ENCODE measurements at regions not wholly inside any gene's neighbourhood (a gene's known extent, or its start where the extent isn't known, plus 50 kb on each side); places are given as distances from the start of the nearest gene placed in this dataset.

DNA sequence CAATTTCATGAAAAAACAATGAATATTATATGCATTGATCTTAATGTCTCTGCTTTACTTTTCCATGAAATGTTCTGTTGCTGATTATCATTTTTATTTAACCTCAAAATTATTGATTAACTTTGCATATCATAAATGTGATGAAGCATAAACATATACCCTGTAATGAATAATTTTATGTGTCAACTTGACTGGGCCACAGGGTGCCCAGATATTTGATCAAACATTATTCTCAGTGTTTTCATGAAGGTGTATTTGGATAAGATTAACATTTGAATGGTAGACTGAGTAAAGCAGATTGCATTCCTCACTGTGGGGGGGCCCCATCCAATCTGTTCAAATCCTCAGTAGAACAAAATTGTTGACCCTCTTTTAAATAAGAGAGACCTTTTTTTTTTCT is 265.2 kb downstream of the CENPW start:
- H3K4me3 ChIP-seq, result no peak overlapping the region
- no peak overlapping the region for H3K27ac ChIP-seq
- TF ChIP-seq POLR2A (IDR thresholded peaks at IDR 0.05), result no peak
- TF ChIP-seq, protein P1, sequence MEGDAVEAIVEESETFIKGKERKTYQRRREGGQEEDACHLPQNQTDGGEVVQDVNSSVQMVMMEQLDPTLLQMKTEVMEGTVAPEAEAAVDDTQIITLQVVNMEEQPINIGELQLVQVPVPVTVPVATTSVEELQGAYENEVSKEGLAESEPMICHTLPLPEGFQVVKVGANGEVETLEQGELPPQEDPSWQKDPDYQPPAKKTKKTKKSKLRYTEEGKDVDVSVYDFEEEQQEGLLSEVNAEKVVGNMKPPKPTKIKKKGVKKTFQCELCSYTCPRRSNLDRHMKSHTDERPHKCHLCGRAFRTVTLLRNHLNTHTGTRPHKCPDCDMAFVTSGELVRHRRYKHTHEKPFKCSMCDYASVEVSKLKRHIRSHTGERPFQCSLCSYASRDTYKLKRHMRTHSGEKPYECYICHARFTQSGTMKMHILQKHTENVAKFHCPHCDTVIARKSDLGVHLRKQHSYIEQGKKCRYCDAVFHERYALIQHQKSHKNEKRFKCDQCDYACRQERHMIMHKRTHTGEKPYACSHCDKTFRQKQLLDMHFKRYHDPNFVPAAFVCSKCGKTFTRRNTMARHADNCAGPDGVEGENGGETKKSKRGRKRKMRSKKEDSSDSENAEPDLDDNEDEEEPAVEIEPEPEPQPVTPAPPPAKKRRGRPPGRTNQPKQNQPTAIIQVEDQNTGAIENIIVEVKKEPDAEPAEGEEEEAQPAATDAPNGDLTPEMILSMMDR (IDR thresholded peaks at IDR 0.05), result no peak
- no peaks in the 10 kb centered on the region for H3K4me1 ChIP-seq
- intact Hi-C loops (cut with DNase I), result no loop called here
- no peak for DNase-seq (ENCODE audit: extremely low spot score in 2 of 2)
- H3K36me3 ChIP-seq, result no peaks in the 10 kb centered on the region
- H3K9me3 ChIP-seq, result no peaks in the 10 kb centered on the region
- no peaks in the 10 kb centered on the region for H3K27me3 ChIP-seq

DNA sequence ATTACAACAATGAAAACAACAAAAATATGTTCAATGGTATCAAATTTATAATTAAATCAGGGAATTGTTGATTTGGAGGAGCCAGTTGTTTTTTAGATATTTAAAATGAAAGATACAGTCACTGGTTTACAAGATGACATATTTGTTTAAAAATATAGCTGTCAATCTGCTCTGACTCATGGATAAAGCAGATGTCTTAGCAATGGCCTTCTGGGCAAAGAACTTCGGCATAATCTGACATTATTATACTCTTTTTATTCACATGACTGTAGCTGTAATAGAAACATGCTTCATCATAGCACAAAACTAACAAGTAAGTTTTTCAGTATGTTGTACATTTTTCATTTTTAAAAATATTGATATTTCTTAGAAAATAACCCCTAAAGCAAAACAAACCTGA is 267.4 kb downstream of the CENPW start:
- H3K27me3 ChIP-seq, result no peaks in the 10 kb centered on the region
- intact Hi-C loops (cut with DNase I), result no loop called here
- TF ChIP-seq POLR2AphosphoS5 (IDR thresholded peaks at IDR 0.05; ENCODE audit: insufficient read depth in 1 of 2, low read depth in 1 of 2) (no peak), POLR2A (IDR thresholded peaks at IDR 0.05) (no peak)
- TF ChIP-seq, protein P1 (IDR thresholded peaks at IDR 0.05), result no peak

DNA sequence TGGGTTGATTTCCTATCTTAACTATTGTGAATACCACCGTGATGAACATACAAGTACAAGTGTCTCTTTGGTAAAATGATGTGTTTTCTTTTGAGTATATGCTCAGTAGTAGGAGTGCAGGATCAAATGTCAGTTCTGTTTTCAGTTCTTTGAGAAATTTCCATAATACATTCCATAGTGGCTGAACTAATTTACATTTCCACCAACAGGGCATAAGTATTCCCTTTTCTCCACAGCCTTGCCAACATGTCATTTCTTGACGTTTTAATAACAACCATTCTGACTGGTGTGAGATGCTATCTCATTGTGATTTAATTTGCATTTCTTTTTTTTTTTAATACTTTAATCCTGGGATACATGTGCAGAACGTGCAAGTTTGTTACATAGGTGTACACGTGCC is 268.8 kb downstream of the CENPW start:
- intact Hi-C loops (cut with DNase I), result no loop called here
- TF ChIP-seq POLR2AphosphoS5 (IDR thresholded peaks at IDR 0.05; ENCODE audit: insufficient read depth in 1 of 2, low read depth in 1 of 2) (no peak), POLR2A (IDR thresholded peaks at IDR 0.05) (no peak)
- TF ChIP-seq, protein P1 (IDR thresholded peaks at IDR 0.05), result no peak
- DNase-seq (ENCODE audit: extremely low spot score in 2 of 2), result no peak

More for the DNA sequence above, 267.4 kb downstream of the CENPW start:
- no peak for DNase-seq (ENCODE audit: extremely low spot score in 2 of 2)
- H3K4me3 ChIP-seq, result no peak overlapping the region
- H3K4me1 ChIP-seq, result no peaks in the 10 kb centered on the region
- H3K36me3 ChIP-seq, result no peaks in the 10 kb centered on the region
- H3K9me3 ChIP-seq, result no peaks in the 10 kb centered on the region
- no peak overlapping the region for H3K27ac ChIP-seq

DNA sequence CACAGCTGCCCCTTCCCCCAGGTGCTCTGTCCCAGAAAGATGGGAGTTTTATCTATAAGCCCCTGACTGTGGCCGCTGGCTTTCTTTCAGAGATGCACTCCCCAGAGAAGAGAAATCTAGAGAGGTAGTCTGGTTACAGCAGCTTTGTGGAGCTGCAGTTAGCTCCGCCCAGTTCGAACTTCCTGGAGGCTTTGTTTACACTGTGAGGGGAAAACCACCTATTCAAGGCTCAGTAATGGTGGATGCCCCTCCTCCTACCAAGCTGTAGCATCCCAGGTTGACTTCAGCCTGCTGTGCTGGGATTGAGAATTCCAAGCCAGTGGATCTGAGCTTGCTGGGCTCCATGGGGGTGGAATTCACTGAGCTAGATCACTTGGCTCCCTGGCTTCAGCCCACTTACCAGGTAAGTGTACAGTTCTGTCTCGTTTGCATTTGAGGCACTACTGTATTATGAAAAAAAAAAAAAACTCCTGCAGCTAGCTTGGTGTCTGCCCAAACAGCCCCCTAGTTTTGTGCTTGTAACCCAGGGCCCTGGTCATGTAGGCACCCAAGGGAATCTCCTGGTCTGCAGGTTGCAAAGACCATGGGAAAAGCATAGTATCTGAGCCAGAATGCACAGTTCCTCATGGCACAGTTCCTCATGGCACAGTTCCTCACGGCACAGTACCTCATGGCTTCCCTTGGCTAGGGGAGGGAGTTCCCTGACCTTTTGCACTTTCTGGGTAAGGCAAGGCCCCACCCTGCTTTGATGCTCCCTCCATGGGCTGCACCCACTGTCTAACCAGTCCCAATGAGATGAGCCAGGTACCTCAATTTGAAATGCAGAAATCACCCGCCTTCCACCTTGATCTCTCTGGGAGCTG is 275.0 kb downstream of the CENPW start:
- H3K4me1 ChIP-seq, result no peaks in the 10 kb centered on the region
- no peak overlapping the region for H3K4me3 ChIP-seq
- TF ChIP-seq POLR2A (IDR thresholded peaks at IDR 0.05) (no peak), POLR2AphosphoS5 (IDR thresholded peaks at IDR 0.05; ENCODE audit: insufficient read depth in 1 of 2, low read depth in 1 of 2) (no peak)
- TF ChIP-seq, protein P1 (IDR thresholded peaks at IDR 0.05), result no peak
- H3K27me3 ChIP-seq, result no peaks in the 10 kb centered on the region
- H3K9me3 ChIP-seq, result no peaks in the 10 kb centered on the region
- intact Hi-C loops (cut with DNase I), result no loop called here
- no peak for DNase-seq (ENCODE audit: extremely low spot score in 2 of 2)
- no peaks in the 10 kb centered on the region for H3K36me3 ChIP-seq
- H3K27ac ChIP-seq, result no peak overlapping the region

More for the DNA sequence above, 268.8 kb downstream of the CENPW start:
- Histone ChIP-seq H3K4me1 (no peaks in the 10 kb centered on the region), H3K4me3 (no peak overlapping the region), H3K27ac (no peak overlapping the region), H3K27me3 (no peaks in the 10 kb centered on the region), H3K36me3 (no peaks in the 10 kb centered on the region), H3K9me3 (no peaks in the 10 kb centered on the region)

DNA sequence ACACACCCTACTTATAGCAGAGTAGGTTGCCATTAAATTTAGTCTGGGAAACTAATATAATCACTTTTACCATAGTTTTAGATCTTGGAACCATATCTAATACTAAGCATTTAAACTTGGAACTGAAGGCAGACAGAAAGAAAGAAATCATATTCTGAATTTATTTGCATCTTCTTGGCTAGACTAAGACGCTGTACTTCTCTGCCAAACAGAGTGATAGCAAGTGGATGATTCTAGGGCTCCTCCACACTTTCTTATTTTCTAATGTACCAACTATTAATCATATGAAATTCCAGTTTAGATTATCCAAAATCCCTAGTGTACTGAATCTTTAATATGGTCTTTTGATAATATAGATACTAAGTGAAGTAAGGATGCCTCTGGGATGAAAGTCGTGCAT is 277.0 kb downstream of the CENPW start:
- Histone ChIP-seq H3K9me3 (no peaks in the 10 kb centered on the region), H3K4me1 (no peaks in the 10 kb centered on the region), H3K27me3 (no peaks in the 10 kb centered on the region), H3K4me3 (no peak overlapping the region), H3K27ac (no peak overlapping the region), H3K36me3 (no peaks in the 10 kb centered on the region)
- no peak for DNase-seq (ENCODE audit: extremely low spot score in 2 of 2)
- TF ChIP-seq POLR2A (IDR thresholded peaks at IDR 0.05) (no peak), POLR2AphosphoS5 (IDR thresholded peaks at IDR 0.05; ENCODE audit: insufficient read depth in 1 of 2, low read depth in 1 of 2) (no peak)
- TF ChIP-seq, protein P1 (IDR thresholded peaks at IDR 0.05), result no peak
- intact Hi-C loops (cut with DNase I), result no loop called here
